GM23338 (cell line): ENCODE measurements at regions not wholly inside any gene's neighbourhood (a gene's known extent, or its start where the extent isn't known, plus 50 kb on each side); places are given as distances from the start of the nearest gene placed in this dataset.
A peak's percentile ranks its signal among the peaks of the same experiment; 100 is the strongest.

Source experiments
- ATAC-seq: fragments of 200-7000 bp; cut with Tn5 transposase; 3 replicates; pipeline ENCODE4 v1.9.1; 2020
- DNase-seq: peaks from one replicate; pipeline ENCODE4 v3.0.0-alpha.2; 2015; ENCODE audit warnings: low spot score
- H2AFZ ChIP-seq: fragments of 200-600 bp; sonication (generic); 2 replicates; pipeline ENCODE4 v1.8.0; 2016; ENCODE audit warnings: antibody characterized with exemption, mild to moderate bottlenecking, moderate library complexity
- H3F3A ChIP-seq: fragments of 200-600 bp; sonication (generic); replicated peaks from 2 replicates; pipeline ENCODE4 v1.8.0; 2017; ENCODE audit warnings: antibody characterized with exemption, mixed run types, low read depth
- H3K27ac ChIP-seq: fragments of 200-600 bp; sonication (generic); 2 replicates; pipeline ENCODE4 v1.6.1; 2016; ENCODE audit warnings: low read depth
- H3K27me3 ChIP-seq: fragments of 200-600 bp; sonication (generic); 2 replicates; pipeline ENCODE4 v1.8.0; 2016; ENCODE audit warnings: mild to moderate bottlenecking, mixed run types, moderate library complexity; ENCODE audit not compliant: insufficient read depth
- H3K36me3 ChIP-seq: fragments of 200-600 bp; sonication (generic); 2 replicates; pipeline ENCODE4 v1.8.0; 2016; ENCODE audit warnings: mild to moderate bottlenecking; ENCODE audit not compliant: insufficient read depth
- H3K4me1 ChIP-seq: fragments of 200-600 bp; sonication (generic); 2 replicates; pipeline ENCODE4 v1.8.0; 2016; ENCODE audit warnings: mild to moderate bottlenecking, moderate library complexity; ENCODE audit not compliant: insufficient read depth
- H3K4me2 ChIP-seq: fragments of 200-600 bp; sonication (generic); 2 replicates; pipeline ENCODE4 v1.7.1; 2017; ENCODE audit warnings: mixed run types
- H3K4me3 ChIP-seq: fragments of 200-600 bp; sonication (generic); 2 replicates; pipeline ENCODE4 v1.6.1; 2016; ENCODE audit warnings: mixed run types
- H3K79me2 ChIP-seq: fragments of 200-600 bp; sonication (generic); replicated peaks from 2 replicates; pipeline ENCODE4 v1.8.0; 2017; ENCODE audit warnings: mild to moderate bottlenecking; ENCODE audit not compliant: insufficient read depth
- H3K9me2 ChIP-seq: fragments of 200-600 bp; sonication (generic); 2 replicates; pipeline ENCODE4 v1.8.0; 2017; ENCODE audit not compliant: insufficient read depth
- H4K20me1 ChIP-seq: fragments of 200-600 bp; sonication (generic); replicated peaks from 2 replicates; pipeline ENCODE4 v1.8.0; 2017; ENCODE audit warnings: mild to moderate bottlenecking; ENCODE audit not compliant: insufficient read depth
- H3K27ac Mint-ChIP-seq: 2 replicates; pipeline ENCODE4 v1.8.0; 2020; ENCODE audit warnings: inconsistent platforms, mild to moderate bottlenecking, moderate library complexity, mixed read lengths
- H3K27me3 Mint-ChIP-seq: 3 replicates; pipeline ENCODE4 v1.8.0; 2022; ENCODE audit warnings: low read depth, mild to moderate bottlenecking, moderate library complexity, mixed read lengths, inconsistent platforms; ENCODE audit not compliant: insufficient read depth, poor library complexity
- H3K36me3 Mint-ChIP-seq: 3 replicates; pipeline ENCODE4 v1.8.0; 2021; ENCODE audit warnings: low read depth, mild to moderate bottlenecking, inconsistent platforms, moderate library complexity, mixed read lengths
- H3K4me1 Mint-ChIP-seq: 3 replicates; pipeline ENCODE4 v1.8.0; 2020; ENCODE audit warnings: mild to moderate bottlenecking, inconsistent platforms, mixed read lengths
- H3K4me3 Mint-ChIP-seq: 3 replicates; pipeline ENCODE4 v1.8.0; 2021; ENCODE audit warnings: moderate library complexity, mild to moderate bottlenecking, inconsistent platforms, mixed read lengths
- H3K9me3 Mint-ChIP-seq: 3 replicates; pipeline ENCODE4 v1.8.0; 2020; ENCODE audit warnings: moderate library complexity, mild to moderate bottlenecking, inconsistent platforms, mixed read lengths
- CTCF ChIP-seq, 2 experiments: fragments of 200-600 bp in 1 of 2; sonication (generic) in 1 of 2; conservative IDR thresholded peaks; 2 replicates each; pipeline versions ENCODE4 v1.5.1 to v1.6.1; 2016 to 2017; ENCODE audit warnings: antibody characterized with exemption in 2 of 2, low read depth in 2 of 2, mild to moderate bottlenecking in 2 of 2, moderate library complexity in 1 of 2
- EZH2phosphoT487 ChIP-seq: fragments of 200-600 bp; sonication (generic); IDR thresholded peaks from one replicate; pipeline ENCODE4 v1.8.1; 2018; ENCODE audit warnings: antibody characterized with exemption; ENCODE audit not compliant: unreplicated experiment
- JUNB ChIP-seq: IDR thresholded peaks from one replicate; pipeline ENCODE4 v1.6.1; 2016; ENCODE audit warnings: antibody characterized with exemption; ENCODE audit not compliant: unreplicated experiment
- NANOG ChIP-seq: IDR thresholded peaks from 2 replicates; pipeline ENCODE4 v1.6.1; 2016; ENCODE audit warnings: antibody characterized with exemption, borderline replicate concordance
- REST ChIP-seq: IDR thresholded peaks from one replicate; pipeline ENCODE4 v1.6.1; 2018; ENCODE audit warnings: antibody characterized with exemption; ENCODE audit not compliant: unreplicated experiment
- STAT1 ChIP-seq: IDR thresholded peaks from one replicate; pipeline ENCODE4 v1.6.1; 2016; ENCODE audit warnings: antibody characterized with exemption; ENCODE audit not compliant: unreplicated experiment
- ZNF114 ChIP-seq: fragments of 250-450 bp; sonication (Bioruptor Pico); IDR thresholded peaks from 2 replicates; pipeline ENCODE4 v1.5.0; 2020; ENCODE audit warnings: mild to moderate bottlenecking, moderate library complexity
- ZNF331 ChIP-seq: fragments of 250-450 bp; sonication (Bioruptor Pico); IDR thresholded peaks from 2 replicates; pipeline ENCODE4 v1.5.0; 2020; ENCODE audit warnings: low read depth, mild to moderate bottlenecking, moderate library complexity

- H3K4me1 ChIP-seq = no peaks in the 10 kb centered on the region
- H3K4me3 ChIP-seq = no peak overlapping the region
- no peaks in the 10 kb centered on the region for H3F3A ChIP-seq
- Mint-ChIP-seq H3K4me1 (peaks cover 18% of the 10 kb centered on the region), H3K36me3 (peaks cover 16% of the 10 kb centered on the region), H3K27me3 (peaks cover 2% of the 10 kb centered on the region), H3K4me3 (no peak overlapping the region), H3K27ac (no peak overlapping the region), H3K9me3 (peaks cover 22% of the 10 kb centered on the region)
- no peak for ATAC-seq
- no peak overlapping the region for H3K4me2 ChIP-seq
- no peak for DNase-seq
- no peak for TF ChIP-seq JUNB
- TF ChIP-seq ZNF114 (CRISPR knock-in tag) = no peak
- no peak for TF ChIP-seq REST
- H3K27me3 ChIP-seq = no peaks in the 10 kb centered on the region
- H3K79me2 ChIP-seq = no peaks in the 10 kb centered on the region
- H3K9me2 ChIP-seq = peaks cover 7% of the 10 kb centered on the region; the same call in 1 of the 2 replicates
- no peak overlapping the region for H3K27ac ChIP-seq
- peaks cover 3% of the 10 kb centered on the region; the same call in 1 of the 2 replicates for H3K36me3 ChIP-seq
- peak overlapping the region; percentile 20; the same call in 1 of the 2 replicates for H2AFZ ChIP-seq
- no peaks in the 10 kb centered on the region for H4K20me1 ChIP-seq
Observed at GRCh38 chr15:77840991-77841775, 208.5 kb upstream of the LINGO1 start.

GRCh38 chr15:77839970-77840905, 207.5 kb upstream of the LINGO1 start:
- peaks cover 13% of the 10 kb centered on the region for H3K9me3 Mint-ChIP-seq
- H3K27ac Mint-ChIP-seq = no peak overlapping the region
- ATAC-seq = no peak
- H3K4me3 Mint-ChIP-seq = no peak overlapping the region; the same call in 2 of the 3 replicates
- peaks cover 21% of the 10 kb centered on the region for H3K4me1 Mint-ChIP-seq
- H4K20me1 ChIP-seq = no peaks in the 10 kb centered on the region
- H3K27ac ChIP-seq = no peak overlapping the region
- no peak for DNase-seq
- H2AFZ ChIP-seq = peak overlapping the region; percentile 23
- H3K4me3 ChIP-seq = no peak overlapping the region
- H3K4me2 ChIP-seq = no peak overlapping the region
- H3K36me3 Mint-ChIP-seq = peaks cover 11% of the 10 kb centered on the region
- H3F3A ChIP-seq = no peaks in the 10 kb centered on the region
- peaks cover 7% of the 10 kb centered on the region; the same call in 1 of the 2 replicates for H3K9me2 ChIP-seq
- no peaks in the 10 kb centered on the region for H3K36me3 ChIP-seq
- H3K4me1 ChIP-seq = no peaks in the 10 kb centered on the region
- no peaks in the 10 kb centered on the region for H3K79me2 ChIP-seq
- H3K27me3 ChIP-seq = no peaks in the 10 kb centered on the region
- H3K27me3 Mint-ChIP-seq = peaks cover 2% of the 10 kb centered on the region
- TF ChIP-seq STAT1 (no peak), CTCF (conservative IDR thresholded peaks at IDR 0.05; ENCODE audit: low read depth in 2 of 2) (no peak), NANOG (no peak), ZNF331 (CRISPR knock-in tag) (no peak), EZH2phosphoT487 (no peak)
